ENCODE measurements at regions not wholly inside any gene's neighbourhood (a gene's known extent, or its start where the extent isn't known, plus 50 kb on each side); places are given as distances from the start of the nearest gene placed in this dataset.
"Not testable (repeated sequence)": the region's sequence is repeated elsewhere in the genome, so short reads cannot be mapped to it uniquely, and the experiment has no call there.

DNA sequence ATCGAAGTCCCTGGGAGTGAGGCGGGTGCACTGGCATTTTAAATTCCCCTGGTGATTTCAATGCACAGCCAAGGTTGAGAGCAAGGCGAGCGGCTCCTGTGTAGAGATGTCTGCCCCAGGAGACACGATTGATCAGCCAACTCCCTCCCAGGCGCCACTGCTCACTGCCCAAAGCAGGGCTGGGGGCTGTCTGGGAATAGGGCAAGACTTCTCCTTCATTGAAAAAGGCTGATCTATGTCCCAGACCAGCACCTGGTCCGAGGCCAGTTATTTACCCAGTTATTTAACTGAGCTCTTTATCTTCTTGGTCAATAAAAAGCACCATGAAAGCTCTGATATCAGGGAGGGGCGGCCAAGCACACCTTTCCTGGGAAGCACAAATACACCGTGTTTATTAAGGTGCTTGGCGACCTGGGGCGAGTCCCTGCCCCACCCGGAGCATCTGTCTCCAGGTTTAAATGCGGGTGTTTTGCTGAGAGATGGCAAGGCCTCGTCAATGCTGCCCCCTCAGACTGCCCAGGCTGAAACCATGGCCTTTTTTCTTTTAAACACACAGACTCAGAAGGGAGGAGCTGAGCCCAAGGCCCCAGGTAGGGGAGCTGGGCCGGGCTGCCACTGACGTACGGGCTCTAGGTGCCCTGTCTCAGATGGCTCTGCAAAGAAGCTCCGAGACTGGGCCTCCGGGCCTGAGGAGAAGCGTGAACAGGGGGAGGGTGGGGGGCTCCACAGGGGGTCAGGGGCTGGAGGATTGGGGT lies 73.9 kb upstream of the HPCAL1 start:
- Histone ChIP-seq H3K9me3 (ENCODE audit: control insufficient read depth in 4 of 4, low read length in 3 of 4) (no peaks in the 10 kb centered on the region), H3K27ac (ENCODE audit: low read depth in 1 of 2, low read length in 2 of 2) (no peak overlapping the region), H3K4me1 (ENCODE audit: control insufficient read depth in 4 of 4, insufficient read depth in 4 of 4, low read length in 3 of 4) (peaks cover 0 to 5% (median 0%) of the 10 kb centered on the region in 4 donors), H3K36me3 (ENCODE audit: control insufficient read depth in 4 of 4, insufficient read depth in 3 of 4, low read depth in 1 of 4, low read length in 3 of 4) (no peaks in the 10 kb centered on the region), H3K27me3 (ENCODE audit: control insufficient read depth in 4 of 4, insufficient read depth in 4 of 4, low read length in 3 of 4) (no peaks in the 10 kb centered on the region), H3K9ac (ENCODE audit: low read depth in 1 of 2, low read length in 2 of 2) (no peak overlapping the region), H3K4me3 (ENCODE audit: low read depth in 1 of 3, low read length in 3 of 3) (no peak overlapping the region)
- 77% methylated on average over 20 of the region's 20 CpGs for WGBS
- no peak for DNase-seq (ENCODE audit: low spot score)
- TF ChIP-seq, protein P1, sequence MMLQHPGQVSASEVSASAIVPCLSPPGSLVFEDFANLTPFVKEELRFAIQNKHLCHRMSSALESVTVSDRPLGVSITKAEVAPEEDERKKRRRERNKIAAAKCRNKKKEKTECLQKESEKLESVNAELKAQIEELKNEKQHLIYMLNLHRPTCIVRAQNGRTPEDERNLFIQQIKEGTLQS (IDR thresholded peaks at IDR 0.05) = no peak
- TF ChIP-seq YY1 (IDR thresholded peaks at IDR 0.05) (no peak), NR2F2 (IDR thresholded peaks at IDR 0.05) (no peak), RXRA (IDR thresholded peaks at IDR 0.05) (no peak)

DNA sequence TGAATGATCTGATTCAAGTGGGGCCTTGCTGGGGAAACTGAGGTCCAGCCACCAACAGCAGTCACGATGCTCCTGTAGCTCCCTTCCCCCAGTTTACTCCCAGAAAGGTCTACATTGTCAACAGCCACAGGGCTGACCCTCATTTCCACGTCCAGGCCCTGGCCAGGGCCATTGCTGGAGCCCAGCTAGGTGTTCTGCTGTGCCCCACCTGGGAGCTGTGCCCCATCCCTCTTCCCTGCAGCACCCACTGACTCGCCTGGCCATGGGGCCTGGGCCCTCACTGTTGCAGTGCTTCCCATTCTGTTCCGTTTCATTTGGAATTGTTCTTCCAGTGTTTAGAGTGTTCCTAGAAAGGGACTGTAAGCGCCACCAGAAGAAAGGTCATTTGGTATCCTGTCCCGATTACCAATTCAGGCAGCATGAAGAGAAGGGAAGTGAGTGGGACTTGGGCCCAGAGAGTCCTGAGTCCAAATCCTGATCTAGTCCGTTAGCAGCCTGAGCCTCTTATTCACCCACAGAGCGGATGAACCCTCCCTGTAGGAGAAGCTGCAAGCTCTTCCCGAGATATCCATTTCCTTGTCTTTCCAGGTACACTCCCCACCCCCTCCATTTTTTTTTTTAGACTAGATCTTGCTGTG lies 73.1 kb upstream of the HPCAL1 start:
- WGBS = 83% methylated on average over 9 of the region's 9 CpGs
- no peaks in the 10 kb centered on the region for H3K9me3 ChIP-seq (ENCODE audit: control insufficient read depth in 4 of 4, low read length in 3 of 4)
- no peak overlapping the region for H3K9ac ChIP-seq (ENCODE audit: low read depth in 1 of 2, low read length in 2 of 2)
- no peak for DNase-seq (ENCODE audit: low spot score)
- no peak overlapping the region for H3K27ac ChIP-seq (ENCODE audit: low read depth in 1 of 2, low read length in 2 of 2)
- H3K36me3 ChIP-seq (ENCODE audit: control insufficient read depth in 4 of 4, insufficient read depth in 3 of 4, low read depth in 1 of 4, low read length in 3 of 4) = no peaks in the 10 kb centered on the region
- no peaks in the 10 kb centered on the region for H3K27me3 ChIP-seq (ENCODE audit: control insufficient read depth in 4 of 4, insufficient read depth in 4 of 4, low read length in 3 of 4)
- H3K4me3 ChIP-seq (ENCODE audit: low read depth in 1 of 3, low read length in 3 of 3) = no peak overlapping the region
- TF ChIP-seq NR2F2 (IDR thresholded peaks at IDR 0.05) (peak; percentile 38), FOXA2 (IDR thresholded peaks at IDR 0.05) (no peak)
- peaks cover 0 to 5% (median 0%) of the 10 kb centered on the region in 4 donors for H3K4me1 ChIP-seq (ENCODE audit: control insufficient read depth in 4 of 4, insufficient read depth in 4 of 4, low read length in 3 of 4)

DNA sequence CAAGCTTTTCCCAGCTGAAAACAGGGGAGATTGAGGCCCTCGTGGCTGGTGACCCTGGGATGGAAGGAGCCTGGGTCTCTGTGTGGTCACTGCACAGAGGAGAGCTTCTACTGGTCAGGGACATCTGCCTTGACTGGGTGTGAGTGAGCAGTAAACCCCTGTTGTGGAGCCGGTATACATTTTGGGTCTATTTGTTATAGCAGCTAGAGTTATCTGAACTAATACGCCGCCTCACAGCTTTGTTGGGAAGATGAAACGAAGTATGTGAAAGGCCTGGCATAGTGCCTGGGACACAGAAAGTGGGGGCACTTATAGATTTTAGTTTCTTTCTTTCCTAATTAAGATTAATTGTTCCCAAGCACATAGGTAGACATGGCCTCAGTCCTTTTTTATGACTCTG lies 72.2 kb upstream of the HPCAL1 start:
- Histone ChIP-seq H3K36me3 (ENCODE audit: control insufficient read depth in 4 of 4, insufficient read depth in 3 of 4, low read depth in 1 of 4, low read length in 3 of 4) (no peaks in the 10 kb centered on the region), H3K4me1 (ENCODE audit: control insufficient read depth in 4 of 4, insufficient read depth in 4 of 4, low read length in 3 of 4) (peaks cover 0 to 5% (median 0%) of the 10 kb centered on the region in 4 donors), H3K27me3 (ENCODE audit: control insufficient read depth in 4 of 4, insufficient read depth in 4 of 4, low read length in 3 of 4) (no peaks in the 10 kb centered on the region), H3K27ac (ENCODE audit: low read depth in 1 of 2, low read length in 2 of 2) (no peak overlapping the region), H3K4me3 (ENCODE audit: low read depth in 1 of 3, low read length in 3 of 3) (no peak overlapping the region), H3K9ac (ENCODE audit: low read depth in 1 of 2, low read length in 2 of 2) (no peak overlapping the region), H3K9me3 (ENCODE audit: control insufficient read depth in 4 of 4, low read length in 3 of 4) (no peaks in the 10 kb centered on the region)
- no peak for TF ChIP-seq RXRA (IDR thresholded peaks at IDR 0.05)
- no peak for TF ChIP-seq YY1 (IDR thresholded peaks at IDR 0.05)
- TF ChIP-seq, protein P2, sequence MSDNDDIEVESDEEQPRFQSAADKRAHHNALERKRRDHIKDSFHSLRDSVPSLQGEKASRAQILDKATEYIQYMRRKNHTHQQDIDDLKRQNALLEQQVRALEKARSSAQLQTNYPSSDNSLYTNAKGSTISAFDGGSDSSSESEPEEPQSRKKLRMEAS (IDR thresholded peaks at IDR 0.05) = no peak
- TF ChIP-seq EGR1 (IDR thresholded peaks at IDR 0.05; ENCODE audit: low read depth in 2 of 2) = no peak
- no peak for TF ChIP-seq TAF1 (conservative IDR thresholded peaks at IDR 0.05)
- TF ChIP-seq, protein P1 (IDR thresholded peaks at IDR 0.05) = no peak
- TF ChIP-seq SP1 (IDR thresholded peaks at IDR 0.05) = no peak
- TF ChIP-seq, protein P3, sequence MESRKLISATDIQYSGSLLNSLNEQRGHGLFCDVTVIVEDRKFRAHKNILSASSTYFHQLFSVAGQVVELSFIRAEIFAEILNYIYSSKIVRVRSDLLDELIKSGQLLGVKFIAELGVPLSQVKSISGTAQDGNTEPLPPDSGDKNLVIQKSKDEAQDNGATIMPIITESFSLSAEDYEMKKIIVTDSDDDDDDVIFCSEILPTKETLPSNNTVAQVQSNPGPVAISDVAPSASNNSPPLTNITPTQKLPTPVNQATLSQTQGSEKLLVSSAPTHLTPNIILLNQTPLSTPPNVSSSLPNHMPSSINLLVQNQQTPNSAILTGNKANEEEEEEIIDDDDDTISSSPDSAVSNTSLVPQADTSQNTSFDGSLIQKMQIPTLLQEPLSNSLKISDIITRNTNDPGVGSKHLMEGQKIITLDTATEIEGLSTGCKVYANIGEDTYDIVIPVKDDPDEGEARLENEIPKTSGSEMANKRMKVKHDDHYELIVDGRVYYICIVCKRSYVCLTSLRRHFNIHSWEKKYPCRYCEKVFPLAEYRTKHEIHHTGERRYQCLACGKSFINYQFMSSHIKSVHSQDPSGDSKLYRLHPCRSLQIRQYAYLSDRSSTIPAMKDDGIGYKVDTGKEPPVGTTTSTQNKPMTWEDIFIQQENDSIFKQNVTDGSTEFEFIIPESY (IDR thresholded peaks at IDR 0.05) = no peak
- TF ChIP-seq NR2F2 (IDR thresholded peaks at IDR 0.05) = no peak
- no peak for TF ChIP-seq JUND (IDR thresholded peaks at IDR 0.05)
- DNase-seq (ENCODE audit: low spot score) = no peak
- 93% methylated on average over 5 of the region's 5 CpGs for WGBS

DNA sequence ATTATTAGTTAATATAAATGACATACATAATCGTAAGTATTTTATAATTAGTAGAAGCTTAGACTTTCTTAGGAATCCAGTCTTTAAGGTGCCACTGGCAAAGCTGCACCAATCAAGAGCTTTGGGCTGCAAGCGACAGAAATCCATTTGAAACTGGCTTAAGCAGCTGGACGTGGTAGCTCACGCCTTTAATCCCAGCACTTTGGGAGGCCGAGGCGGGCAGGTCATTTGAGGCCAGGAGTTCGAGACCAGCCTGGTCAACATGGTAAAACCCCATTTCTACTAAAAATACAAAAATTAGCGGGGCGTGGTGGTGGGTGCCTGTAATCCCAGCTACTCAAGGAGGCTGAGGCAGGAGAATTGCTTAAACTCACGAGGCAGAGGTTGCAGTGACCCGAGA lies 71.8 kb upstream of the HPCAL1 start:
- not testable (repeated sequence) for DNase-seq (ENCODE audit: low spot score); H3K9ac ChIP-seq (ENCODE audit: low read depth in 1 of 2, low read length in 2 of 2); H3K27ac ChIP-seq (ENCODE audit: low read depth in 1 of 2, low read length in 2 of 2); H3K9me3 ChIP-seq (ENCODE audit: control insufficient read depth in 4 of 4, low read length in 3 of 4); H3K27me3 ChIP-seq (ENCODE audit: control insufficient read depth in 4 of 4, insufficient read depth in 4 of 4, low read length in 3 of 4); H3K36me3 ChIP-seq (ENCODE audit: control insufficient read depth in 4 of 4, insufficient read depth in 3 of 4, low read depth in 1 of 4, low read length in 3 of 4); H3K4me1 ChIP-seq (ENCODE audit: control insufficient read depth in 4 of 4, insufficient read depth in 4 of 4, low read length in 3 of 4); H3K4me3 ChIP-seq (ENCODE audit: low read depth in 1 of 3, low read length in 3 of 3)
- WGBS = 92% methylated on average over 11 of the region's 11 CpGs

Measured in liver (tissue), 7 donors.